GM21381 (cell line): ENCODE measurements at regions not wholly inside any gene's neighbourhood (a gene's known extent, or its start where the extent isn't known, plus 50 kb on each side); places are given as distances from the start of the nearest gene placed in this dataset.
"Not testable (repeated sequence)": the region's sequence is repeated elsewhere in the genome, so short reads cannot be mapped to it uniquely, and the experiment has no call there.

Source experiments
- ATAC-seq: cut with Tn5 transposase; IDR thresholded peaks from one replicate; pipeline ENCODE4 v1.9.1; 2021; ENCODE audit warnings: mild to moderate bottlenecking, moderate library complexity; ENCODE audit not compliant: unreplicated experiment

DNA sequence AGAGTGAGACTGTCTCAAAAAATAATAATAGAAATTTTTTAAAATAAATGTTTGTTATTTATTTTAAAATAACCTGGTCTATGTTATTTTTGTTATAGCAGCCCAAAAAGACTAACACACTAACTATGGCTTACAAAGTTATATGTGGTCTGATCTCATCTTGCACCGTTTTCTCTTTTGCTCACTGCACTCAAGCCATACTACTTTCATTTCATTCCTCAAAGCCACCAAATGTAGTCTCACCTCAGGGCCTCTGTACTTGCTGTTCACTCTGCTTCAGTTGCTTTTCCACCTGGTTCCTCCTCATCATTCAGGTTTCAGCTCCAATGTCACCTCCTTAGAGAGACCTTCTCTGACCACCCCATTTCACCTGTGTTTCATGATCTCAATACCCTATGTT, 55.2 kb upstream of the MDM1 start:
- no peak for ATAC-seq

DNA sequence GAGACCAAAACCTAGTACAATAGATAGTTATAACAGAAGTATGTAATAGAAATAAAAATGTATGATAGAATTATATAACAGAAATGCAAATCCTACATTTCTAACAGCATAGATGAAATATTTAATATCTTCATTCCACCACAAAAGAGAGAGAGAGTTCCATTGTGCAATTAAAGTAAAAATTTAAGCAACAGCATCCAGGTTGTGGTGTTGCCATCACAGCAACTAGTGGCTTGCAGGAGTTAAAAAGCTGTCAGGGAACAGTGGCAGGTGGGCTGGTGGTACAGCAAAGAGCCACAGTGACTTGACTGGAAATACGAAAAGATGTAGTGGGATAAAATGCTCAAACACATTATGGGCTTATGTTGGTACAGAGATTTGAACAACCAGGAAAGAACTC, 57.1 kb upstream of the MDM1 start:
- no peak for ATAC-seq

DNA sequence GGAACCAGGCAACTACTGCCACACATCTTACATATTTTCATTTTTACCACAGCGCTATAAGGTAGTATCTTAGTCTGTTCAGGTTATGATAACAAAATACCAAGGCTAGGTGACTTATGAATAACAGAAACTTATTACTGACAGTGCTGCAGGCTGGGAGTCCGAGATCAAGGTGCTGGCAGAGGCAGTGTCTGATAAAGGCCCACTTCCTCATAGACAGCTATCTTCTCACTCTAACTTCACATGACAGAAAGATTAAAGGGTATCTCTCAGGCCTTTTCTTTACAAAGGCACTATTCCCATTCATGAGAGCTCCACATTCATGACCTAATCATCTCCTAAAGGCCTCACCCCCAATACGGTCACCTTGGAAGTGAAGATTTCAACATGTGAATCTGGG, 59.8 kb upstream of the MDM1 start:
- no peak for ATAC-seq

DNA sequence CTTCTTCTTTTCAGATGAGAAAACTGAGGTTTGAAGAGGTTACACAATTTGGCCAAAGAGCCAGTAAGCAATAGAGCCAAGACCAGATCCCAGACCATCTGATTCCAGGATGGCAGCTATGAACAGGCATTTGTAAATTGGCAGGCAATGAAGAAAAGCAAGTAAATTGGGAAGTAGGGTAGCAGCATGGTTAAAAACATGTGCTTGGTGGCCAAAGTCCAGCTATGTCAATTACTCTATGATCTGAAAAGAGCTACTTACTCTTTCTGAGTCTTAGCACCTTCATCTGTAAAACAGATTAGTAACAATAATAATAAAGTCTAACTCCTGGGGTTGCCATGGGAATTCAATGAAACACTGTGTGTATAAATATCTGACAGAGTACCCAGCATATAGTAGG, 60.2 kb upstream of the MDM1 start:
- ATAC-seq: no peak

DNA sequence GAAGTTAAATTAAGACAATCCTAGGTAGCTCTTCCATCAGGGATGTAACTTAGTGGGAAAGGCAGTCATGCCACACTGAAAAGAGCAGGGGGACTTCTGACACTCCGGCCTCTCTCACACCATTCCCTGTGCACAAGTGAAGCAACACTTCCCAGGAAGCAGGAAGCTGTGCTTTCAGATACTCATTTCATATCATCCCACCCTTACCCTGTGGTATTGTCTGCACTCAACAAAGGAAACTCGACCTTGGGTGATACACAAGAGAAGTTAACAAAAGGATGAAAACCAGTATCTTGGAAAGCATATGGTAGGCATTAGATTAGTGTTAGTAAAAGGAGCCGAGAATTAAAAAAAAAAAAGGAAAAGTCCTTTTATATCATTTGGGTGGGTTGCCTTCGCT, 61.3 kb upstream of the MDM1 start:
- ATAC-seq: no peak

DNA sequence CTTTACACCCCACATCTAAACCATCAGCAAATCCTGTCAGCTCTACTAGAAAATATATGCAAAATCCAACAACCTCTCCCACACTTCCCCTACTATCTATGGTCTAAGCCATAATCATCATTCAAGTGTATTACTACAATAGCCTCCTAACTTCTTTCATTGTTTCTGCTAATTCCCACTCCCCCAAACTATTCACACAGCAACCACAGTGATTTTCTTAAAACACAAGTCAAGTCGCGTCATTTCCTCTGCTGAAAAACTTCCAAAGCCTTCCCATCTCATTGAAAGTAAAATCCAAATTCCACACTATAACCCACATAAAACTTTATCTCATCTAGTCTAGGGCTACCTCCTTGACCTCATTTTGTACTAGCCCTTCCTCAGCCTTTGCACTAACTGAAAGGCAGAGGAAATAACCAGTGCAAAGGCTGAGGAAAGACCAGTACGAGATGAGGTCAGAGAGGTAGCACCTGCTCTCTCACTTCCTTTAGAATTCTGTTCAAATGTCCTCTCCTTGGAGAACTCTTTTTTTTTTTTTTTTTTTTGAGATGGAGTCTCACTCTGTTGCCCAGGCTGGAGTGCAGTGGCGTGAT, 65.5 kb upstream of the MDM1 start:
- ATAC-seq: no peak

DNA sequence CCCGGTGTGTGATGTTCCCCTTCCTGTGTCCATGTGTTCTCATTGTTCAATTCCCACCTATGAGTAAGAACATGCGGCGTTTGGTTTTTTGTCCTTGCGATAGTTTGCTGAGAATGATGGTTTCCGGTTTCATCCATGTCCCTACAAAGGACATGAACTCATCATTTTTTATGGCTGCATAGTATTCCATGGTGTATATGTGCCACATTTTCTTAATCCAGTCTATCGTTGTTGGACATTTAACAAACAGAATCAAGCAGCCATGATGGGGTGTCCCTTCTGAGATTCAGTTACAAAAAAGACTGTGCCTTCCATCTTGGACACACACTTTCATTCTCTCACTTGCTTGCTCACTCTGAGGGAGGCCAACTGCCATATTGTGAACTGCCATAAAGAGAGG, 66.5 kb upstream of the MDM1 start:
- ATAC-seq: not testable (repeated sequence)

DNA sequence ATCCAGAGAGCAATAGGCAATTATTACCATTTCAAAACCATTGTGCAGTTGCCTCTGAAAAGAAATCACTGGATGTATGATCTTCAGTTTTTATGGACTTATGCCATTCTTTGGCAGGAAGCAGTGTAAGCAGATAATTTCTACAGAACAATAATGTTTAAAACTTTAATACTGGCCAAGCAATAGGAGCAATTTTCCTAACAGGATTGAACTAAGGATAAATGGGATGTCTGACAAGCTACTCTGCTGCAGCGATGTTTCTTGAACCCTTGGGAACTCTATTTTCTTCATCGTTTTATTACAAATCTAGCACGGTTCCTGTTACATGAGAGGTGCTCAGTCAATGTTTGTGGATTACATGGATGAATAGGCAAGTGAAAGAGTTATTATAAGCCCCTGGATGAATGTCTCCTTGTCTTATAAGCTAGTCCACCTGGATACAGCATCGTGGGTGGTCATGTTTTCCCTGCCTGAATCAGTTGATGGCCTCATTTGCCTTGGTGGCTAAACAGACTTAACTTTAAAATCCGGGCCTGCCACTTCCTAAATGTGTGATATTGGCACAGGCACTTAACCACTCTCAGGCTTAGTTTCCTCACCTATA, 68.2 kb upstream of the MDM1 start:
- no peak for ATAC-seq

DNA sequence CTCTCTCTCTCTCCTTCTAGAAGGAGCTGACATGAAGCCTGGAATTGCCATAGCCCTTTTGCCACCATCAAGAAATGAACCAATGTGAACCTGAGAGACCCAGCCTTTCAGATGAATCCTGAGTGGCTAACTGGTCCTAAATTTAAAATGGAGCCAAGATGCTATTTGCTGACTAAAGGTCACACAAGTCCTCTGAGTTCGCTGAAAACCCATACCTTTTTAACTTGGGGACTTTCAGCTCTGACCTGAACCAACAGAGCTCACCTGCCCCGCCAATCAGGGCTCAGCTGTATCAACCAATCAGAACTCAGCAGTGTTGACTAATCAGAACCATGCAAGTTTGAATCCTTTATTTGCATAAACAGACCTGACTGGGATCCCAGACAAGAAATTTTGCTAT, 70.3 kb upstream of the MDM1 start:
- ATAC-seq: no peak

DNA sequence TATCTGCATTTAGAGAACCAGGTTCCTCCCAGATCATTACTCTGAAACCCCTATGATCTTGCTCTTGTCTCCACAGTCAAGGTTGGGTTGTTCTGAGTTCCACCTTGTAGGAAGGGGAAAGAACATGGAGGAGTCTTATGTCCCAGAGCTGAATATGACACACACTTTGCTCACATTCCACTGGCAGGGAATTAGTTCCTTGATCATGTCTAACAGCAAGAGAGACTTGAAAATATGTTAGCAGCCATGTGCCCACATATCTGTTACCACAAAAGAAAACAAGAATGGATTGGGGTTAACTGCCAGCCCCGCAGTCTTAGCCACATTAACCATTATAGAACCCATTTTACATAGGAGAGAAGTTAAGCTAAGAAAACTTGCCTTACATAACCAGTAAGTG, 71.1 kb upstream of the MDM1 start:
- no peak for ATAC-seq

DNA sequence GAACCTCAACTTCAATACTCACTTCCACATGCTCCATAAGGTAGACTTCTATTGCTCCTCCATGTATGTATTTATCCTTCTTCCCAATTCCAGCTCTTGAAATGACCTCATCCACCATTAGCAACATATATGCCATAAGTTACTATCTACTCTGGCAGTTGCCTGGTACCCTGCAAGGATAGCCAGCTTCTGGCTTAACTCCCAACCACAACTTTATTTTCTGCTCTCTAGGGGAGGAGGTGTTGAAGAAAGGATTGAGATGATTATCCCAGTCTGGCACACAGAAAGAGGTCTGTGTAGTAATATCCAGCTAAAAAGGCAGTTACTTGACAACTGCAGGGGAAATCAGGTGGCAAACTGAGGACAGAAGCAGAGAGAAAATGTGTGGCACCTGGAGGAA, 71.5 kb upstream of the MDM1 start:
- ATAC-seq: no peak

DNA sequence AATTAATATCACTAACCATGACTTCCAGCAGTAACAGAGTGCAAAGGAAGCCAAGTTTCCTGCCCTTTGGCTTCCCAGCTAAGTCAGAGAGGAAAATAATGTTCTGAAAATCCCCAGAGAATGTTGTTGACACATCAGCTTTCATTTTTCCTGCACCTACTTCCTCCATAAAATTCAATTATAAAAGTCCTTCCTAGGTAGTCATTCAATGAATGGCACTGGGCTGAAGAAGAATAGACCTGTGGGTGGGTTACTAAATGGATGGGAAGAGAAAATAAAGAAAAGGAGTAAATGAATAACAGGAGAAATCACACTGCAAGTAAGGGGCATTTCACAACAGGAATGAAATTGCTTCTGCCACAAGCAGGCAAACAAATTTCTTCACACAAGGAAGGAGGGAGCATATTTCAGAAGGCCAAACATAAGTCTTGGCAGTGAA, 73.2 kb upstream of the MDM1 start:
- ATAC-seq: no peak

DNA sequence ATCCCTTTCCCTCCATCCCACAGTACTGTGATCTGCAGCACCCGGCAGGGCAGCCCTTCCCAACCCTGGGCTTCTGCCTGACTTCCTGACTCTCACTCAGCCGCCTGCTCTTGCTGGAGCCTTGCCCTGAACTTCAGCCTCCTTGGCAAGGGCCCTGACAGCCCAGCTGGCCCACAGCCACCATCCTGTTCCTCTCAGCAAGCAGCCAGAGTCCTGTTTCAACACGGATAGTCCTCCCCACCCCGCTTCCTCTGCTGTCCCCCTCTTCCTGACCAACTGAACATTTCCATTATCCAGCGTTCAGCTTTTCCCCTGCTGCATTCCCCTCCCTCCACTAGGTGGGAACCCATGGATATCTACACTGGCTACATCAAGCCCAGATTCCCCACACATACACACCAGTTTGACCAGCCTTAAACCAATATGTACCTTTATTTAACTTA, 74.0 kb upstream of the MDM1 start:
- ATAC-seq: no peak

DNA sequence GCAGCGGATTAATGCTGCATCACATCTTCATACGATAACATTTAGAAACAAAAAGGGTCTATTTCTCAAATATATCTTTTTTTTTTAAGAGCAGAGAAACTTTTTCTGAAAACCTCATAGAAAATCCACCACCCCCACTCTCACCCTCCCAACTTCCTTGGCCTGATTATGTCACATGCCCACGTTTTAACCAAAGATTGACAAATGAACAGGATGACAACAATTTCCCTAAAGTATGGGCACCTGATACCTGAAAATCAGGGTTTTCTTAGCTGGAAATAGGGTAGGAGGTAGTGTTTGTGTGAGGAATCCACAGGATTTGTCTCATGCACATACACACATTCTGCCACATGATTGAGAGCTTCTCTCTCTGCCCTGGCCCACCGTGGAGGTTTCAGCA, 74.7 kb upstream of the MDM1 start:
- no peak for ATAC-seq

DNA sequence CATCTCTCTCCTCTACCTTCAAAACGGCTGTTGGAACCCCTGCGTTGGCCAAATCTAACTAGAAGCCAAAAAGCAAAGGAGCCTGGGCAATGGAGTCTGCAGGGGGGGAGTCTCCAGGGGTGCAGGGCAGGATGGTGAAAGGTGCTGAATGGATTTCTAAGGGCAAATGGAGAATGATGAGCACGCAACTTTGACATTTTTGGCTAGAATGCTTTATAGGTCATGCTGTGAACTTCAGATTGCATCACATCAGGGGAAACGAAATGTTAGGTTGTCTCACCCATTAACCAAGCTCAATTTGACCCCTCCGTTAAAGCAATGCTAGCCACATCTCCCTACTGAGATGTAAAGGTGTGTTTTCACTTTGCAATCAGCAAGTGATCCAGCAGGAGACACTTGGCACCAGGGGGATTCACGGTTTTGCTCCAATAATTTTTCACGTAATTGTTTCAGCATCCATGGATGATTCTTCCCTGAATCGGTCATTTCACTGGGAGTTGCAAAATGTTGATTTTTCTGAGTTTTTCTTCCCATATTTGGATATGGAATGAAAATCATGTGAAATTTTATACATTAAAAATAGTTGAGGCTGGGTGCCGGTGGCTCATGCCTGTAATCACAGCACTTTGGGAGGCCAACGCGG, 78.0 kb upstream of the MDM1 start:
- no peak for ATAC-seq

DNA sequence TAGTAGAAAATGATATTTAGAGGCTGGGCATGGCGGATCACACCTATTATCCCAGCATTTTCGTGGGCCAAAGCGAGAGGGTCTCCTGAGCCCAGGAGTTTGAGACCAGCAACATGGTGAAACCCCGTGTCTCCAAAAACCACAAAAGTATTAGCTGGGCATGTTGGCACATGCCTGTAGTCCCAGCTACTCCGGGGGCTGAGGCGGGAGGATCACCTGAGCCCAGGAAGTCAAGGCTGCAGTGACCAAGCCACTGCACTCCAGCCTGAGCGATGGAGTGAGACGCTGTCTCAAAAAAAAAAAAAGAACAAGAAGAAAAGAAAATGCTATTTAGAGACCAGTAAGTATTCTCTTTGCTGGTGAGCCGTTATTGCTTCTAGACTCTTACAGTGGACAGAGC, 79.2 kb upstream of the MDM1 start:
- ATAC-seq: no peak

DNA sequence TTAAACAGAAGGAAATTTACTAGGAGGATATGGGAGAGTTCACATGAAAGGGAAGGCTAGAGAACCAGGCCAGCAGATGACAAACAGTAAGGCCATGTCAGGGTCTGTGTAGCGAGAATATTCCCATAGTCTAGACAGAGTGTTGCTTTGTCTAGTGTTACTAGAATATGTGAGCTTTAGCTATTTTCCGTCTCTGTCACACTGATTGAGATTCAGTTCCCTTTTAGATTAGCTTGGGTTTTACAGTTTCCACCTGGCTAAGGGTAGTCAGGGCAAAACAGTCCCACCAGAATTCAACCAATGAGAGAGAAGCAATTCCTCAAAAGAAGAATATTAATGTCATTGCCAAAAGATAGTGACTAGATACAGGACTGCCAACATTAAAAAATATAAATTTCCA, 82.8 kb upstream of the MDM1 start:
- ATAC-seq: no peak

DNA sequence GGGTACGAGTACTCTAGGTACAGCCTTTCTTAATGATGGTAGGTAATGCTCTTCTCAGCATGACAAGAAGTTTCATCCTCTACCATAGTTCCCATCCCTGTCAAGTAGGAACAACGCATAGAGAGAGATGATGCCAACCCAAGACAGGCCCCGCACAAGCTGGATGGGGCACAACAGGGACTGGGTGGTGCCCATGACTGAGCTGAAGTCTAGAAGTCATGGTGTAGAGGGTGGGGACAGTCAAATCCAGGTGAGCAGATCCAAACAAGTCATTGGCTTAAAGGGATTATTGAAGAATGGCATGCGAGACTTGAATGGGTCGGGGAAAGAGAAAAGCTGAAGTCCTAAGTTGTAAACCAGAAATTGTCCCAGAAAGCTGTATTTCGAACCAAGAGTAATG, 84.2 kb upstream of the MDM1 start:
- no peak for ATAC-seq

DNA sequence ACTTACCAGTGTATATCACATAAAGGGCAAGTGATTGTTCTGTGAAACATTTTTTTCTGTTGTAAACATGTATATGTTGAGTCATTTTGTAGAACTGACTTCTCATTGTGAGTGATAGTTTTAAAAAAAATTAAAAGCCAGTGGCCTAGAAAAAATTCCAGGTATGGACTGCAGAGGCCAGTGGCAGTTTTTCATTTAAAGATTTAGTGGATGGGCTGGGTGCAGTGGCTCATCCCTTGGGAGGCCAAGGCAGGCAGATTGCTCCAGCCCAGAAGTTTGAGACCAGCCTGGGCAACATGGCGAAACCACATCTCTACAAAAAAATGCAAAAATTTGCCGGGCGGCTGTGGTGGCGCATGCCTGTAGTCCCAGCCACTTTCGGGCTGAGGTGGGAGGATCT, 84.7 kb upstream of the MDM1 start:
- ATAC-seq: no peak

DNA sequence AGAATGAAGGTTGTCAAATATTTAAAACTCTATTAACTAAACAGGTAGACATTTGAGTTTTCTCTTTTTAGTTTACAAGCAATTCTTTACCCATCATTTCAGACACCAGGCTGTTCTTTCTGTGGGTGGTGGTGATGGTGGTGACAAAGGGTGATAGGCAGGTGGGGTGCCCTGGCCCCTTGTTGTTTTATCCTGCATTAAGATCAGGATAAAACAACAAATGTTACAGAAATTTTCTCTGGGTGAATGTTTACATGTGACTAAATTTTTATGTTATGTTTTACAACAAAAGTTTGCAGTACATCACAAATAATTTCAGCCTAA, 85.9 kb upstream of the MDM1 start:
- no peak for ATAC-seq

DNA sequence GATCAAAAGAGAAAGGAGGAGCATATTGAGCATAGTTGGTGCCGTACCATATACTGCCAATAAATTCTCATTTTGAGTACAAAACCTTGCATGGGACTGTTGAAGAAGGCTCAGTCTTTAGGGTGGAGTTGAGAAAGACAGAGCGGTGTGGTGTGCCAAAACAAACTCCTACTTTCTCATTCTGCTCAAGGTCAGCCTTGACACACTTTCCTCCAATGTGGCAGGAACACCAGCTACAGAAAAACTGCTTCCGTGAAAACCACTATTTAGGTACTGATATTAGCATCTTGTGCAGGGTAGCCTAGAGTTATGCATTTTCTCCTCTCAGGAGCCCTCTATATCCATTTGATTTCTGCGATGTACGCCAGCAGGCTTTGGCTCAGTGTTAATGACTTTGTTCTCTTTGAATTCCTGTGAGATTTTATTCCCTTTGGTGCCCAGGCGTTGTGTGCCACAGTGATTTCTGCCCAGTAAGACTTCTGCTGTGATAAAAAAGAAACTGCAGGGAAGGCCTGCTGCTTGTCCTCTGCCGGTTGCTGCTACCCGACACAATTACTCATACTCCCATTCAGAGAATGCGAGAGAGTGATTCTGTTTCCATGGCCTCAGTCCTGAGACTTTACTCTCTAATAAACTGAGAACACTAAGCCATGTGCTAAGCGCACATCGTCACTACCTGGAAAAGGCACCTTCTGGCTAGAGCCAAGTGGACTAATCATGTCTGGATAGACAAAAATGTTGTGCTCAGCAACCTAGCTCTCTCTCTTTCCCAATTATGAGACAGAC, 88.3 kb upstream of the MDM1 start:
- no peak for ATAC-seq

DNA sequence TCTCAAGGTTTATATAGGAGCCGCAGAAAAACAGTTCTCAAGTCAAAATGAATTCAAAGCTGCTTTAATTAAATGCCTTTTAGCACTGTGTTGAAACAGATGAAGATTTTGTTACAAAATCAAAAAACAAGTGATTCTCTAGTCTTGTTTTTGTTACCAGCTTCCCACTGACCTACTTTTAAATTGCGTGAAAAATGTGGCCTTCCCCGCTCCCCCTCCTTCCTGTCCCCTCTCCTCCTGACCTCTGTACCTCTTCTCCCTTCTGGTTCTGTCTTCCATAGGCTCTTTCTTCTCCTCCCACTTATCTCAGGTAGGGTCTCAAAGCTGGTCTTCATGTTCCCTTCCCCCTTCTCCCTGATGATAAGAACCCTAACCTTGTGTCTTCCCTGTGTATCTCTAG, 90.0 kb upstream of the MDM1 start:
- no peak for ATAC-seq
